ENCODE measurements at regions not wholly inside any gene's neighbourhood (a gene's known extent, or its start where the extent isn't known, plus 50 kb on each side); places are given as distances from the start of the nearest gene placed in this dataset.

DNA sequence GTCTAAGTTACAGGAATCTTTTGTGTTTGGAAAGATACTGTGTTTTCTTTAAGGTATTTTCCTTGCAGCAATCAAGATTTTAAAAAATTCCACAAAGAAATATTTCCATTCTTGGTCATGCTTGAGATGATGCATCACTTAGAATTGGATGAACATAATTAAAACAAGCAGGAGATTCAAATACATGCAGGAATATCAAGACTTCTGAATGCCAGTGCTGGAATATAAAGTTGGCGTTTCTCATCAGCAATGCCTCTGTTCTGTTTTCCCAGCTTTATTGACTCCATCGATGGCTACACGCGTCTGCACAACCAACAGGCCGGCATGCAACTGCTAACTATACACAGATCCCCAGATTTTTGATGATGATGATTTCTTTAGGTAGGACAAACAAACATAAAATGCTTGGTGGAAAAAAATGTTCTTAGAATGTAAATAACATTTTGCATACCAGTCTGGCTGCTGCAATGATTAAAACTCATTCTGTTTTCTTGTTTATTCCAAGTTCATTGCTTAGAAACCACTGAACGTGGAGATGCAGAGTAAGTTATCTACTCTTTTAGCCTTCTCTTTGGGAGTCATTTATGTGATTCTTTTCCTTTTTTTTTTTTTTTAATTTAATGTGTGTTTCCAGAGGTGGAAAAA is 91.3 kb upstream of the FAM171A1 start:
- ChIA-PET POLR2A (no interaction called here), CTCF (interaction anchor here (0.8 to 1.8 kb wide), 3 partner anchors 17 to 263 kb away, joined by 3 to 4 read pairs (median 3); no protein-coding TSS in a partner anchor)
- DNase-seq (ENCODE audit: extremely low spot score) = no peak
- TF ChIP-seq, protein P1, sequence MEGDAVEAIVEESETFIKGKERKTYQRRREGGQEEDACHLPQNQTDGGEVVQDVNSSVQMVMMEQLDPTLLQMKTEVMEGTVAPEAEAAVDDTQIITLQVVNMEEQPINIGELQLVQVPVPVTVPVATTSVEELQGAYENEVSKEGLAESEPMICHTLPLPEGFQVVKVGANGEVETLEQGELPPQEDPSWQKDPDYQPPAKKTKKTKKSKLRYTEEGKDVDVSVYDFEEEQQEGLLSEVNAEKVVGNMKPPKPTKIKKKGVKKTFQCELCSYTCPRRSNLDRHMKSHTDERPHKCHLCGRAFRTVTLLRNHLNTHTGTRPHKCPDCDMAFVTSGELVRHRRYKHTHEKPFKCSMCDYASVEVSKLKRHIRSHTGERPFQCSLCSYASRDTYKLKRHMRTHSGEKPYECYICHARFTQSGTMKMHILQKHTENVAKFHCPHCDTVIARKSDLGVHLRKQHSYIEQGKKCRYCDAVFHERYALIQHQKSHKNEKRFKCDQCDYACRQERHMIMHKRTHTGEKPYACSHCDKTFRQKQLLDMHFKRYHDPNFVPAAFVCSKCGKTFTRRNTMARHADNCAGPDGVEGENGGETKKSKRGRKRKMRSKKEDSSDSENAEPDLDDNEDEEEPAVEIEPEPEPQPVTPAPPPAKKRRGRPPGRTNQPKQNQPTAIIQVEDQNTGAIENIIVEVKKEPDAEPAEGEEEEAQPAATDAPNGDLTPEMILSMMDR (IDR thresholded peaks at IDR 0.05; ENCODE audit: control extremely low read depth, extremely low read depth, low read depth, missing control alignments) = no peak

DNA sequence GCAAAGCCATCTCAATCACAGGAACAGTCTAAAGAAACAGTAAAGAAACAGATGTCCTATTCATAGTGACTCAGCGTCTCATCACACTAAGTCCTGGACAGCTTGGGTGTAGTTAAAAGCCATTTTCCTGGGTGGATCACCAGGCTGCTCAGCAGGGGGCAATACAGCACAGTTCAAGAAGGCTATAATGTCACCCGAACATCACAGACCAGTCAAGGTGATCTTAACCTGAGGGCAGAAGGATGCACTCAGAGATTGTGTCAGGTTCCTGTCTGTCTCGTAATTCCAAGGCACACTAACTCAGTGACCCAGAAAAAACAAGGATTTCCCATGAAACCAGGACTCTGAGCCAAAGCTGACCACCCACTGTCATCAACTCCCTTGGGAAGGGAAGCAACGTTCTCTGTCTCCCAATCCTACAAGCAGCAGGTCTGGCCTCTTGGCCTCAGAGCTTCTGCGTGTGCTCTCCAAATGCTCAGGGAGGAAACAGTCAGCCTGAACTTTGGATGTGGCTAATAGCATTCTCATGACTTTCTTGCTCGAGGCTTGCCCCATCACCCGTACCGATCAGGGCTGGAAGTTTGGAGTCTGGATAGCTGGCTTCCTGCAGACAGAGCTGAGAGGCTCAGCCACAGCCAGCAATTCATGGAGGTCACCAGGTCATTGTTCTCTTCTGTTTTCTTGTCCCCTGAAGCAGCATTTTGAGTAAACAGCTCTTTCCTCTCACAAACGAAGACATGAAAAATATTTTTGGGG is 90.4 kb upstream of the FAM171A1 start:
- ChIA-PET CTCF (interaction anchor here (0.8 to 1.8 kb wide), 2 partner anchors 257 to 264 kb away, joined by 3 to 4 read pairs; no protein-coding TSS in a partner anchor), POLR2A (no interaction called here)
- TF ChIP-seq, protein P1 (IDR thresholded peaks at IDR 0.05; ENCODE audit: control extremely low read depth, extremely low read depth, low read depth, missing control alignments) = peak; percentile 44
- DNase-seq (ENCODE audit: extremely low spot score) = no peak

DNA sequence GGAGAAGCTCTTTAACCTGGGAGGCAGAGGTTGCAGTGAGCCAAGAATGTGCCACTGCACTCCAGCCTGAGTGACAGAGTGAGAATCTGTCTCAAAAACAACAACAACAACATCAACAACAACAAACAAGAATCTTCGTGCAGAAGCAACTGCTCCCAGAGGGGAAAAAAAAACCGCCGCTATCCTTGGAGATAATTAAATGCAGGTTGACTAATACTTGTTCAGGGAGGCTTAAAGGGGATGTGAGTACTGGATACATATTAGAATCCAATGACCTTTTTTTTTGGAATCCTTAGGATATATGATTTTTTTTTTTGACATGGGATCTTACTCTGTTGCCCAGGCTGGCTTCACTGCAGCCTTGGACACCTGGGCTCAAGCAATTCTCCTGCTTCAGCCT is 89.6 kb upstream of the FAM171A1 start:
- TF ChIP-seq, protein P1 (IDR thresholded peaks at IDR 0.05; ENCODE audit: control extremely low read depth, extremely low read depth, low read depth, missing control alignments) = no peak
- ChIA-PET CTCF (interaction anchor here (1.8 kb wide), 1 partner anchor 265 kb away, joined by 4 read pairs; no protein-coding TSS in a partner anchor), POLR2A (no interaction called here)
- no peak for DNase-seq (ENCODE audit: extremely low spot score)

DNA sequence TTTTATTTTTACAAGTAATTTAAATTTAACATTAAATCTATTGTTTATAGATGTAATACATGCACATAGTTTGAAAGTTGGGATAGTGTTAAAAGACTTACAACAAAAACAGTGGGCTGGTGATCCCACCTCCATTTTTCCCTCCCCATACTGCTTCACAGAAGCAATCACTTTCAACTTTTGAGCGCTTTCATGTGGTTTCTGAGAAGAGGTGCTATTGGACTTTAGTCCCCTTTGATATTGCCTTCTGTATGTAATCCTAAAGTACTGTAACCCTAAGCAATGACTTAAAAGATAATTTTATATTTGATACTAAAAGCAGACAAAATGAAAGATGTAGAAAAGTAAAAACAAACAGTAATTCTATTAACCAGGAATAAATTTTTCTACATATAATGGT is 88.1 kb upstream of the FAM171A1 start:
- CTCF ChIA-PET = no interaction called here

DNA sequence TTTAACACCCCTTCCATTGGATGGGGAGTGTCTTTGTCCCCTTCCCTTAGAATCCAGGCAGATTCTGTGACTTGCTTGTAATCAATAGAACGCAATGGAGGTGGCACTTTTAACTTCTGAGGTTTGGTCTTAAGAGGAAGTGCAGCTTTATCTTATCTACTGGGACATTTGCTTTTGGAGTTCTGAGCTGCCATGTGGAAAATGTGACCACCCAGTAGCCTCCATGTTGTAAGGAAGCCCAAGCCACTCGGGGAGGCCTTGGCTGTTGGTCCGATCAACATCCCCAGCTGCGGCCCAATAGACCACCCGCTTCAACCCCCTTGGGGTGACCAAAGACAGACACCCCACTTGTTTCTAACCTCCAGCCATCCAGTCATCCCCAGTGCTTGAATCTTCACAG is 86.3 kb upstream of the FAM171A1 start:
- ChIA-PET CTCF (no interaction called here), POLR2A (no interaction called here)
- DNase-seq (ENCODE audit: extremely low spot score) = no peak
- TF ChIP-seq, protein P1 (IDR thresholded peaks at IDR 0.05; ENCODE audit: control extremely low read depth, extremely low read depth, low read depth, missing control alignments) = no peak

More for the DNA sequence above, 88.1 kb upstream of the FAM171A1 start:
- TF ChIP-seq, protein P1 (IDR thresholded peaks at IDR 0.05; ENCODE audit: control extremely low read depth, extremely low read depth, low read depth, missing control alignments) = no peak
- DNase-seq (ENCODE audit: extremely low spot score) = no peak
- POLR2A ChIA-PET = no interaction called here

DNA sequence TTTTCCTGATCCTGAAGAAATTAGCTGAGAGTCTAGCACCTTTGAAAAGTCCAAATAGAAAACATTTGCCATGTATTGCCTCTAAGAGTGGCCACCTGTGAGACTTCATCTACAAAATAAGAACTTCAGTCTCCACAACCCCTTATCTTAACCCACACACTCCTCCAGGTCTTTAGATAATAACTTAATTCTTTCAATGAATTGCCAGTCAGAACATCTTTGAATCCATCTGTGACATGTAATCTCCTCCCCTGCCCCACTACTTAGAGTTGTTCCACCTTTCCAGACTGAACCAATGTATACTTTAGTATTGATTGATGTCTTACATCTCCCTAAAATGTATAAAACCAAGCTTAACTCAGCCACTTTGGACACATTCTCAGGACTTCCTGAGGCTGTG is 84.4 kb upstream of the FAM171A1 start:
- DNase-seq (ENCODE audit: extremely low spot score) = no peak
- ChIA-PET CTCF (no interaction called here), POLR2A (no interaction called here)
- TF ChIP-seq, protein P1 (IDR thresholded peaks at IDR 0.05; ENCODE audit: control extremely low read depth, extremely low read depth, low read depth, missing control alignments) = no peak

All from GM10248 (cell line).